Duodenal mucosa (tissue), 2 donors: ENCODE measurements at regions not wholly inside any gene's neighbourhood (a gene's known extent, or its start where the extent isn't known, plus 50 kb on each side); places are given as distances from the start of the nearest gene placed in this dataset.

Source experiments
- H3K27ac ChIP-seq: one replicate; pipeline ENCODE4 v1.7.0; 2013; ENCODE audit warnings: low read depth, low read length
- H3K27me3 ChIP-seq, 2 donors: one replicate each; pipeline ENCODE4 v1.7.0; 2013; ENCODE audit warnings: low read length in 2 of 2, control low read depth in 1 of 2; ENCODE audit not compliant: insufficient read depth in 2 of 2, control insufficient read depth in 1 of 2
- H3K36me3 ChIP-seq, 2 donors: one replicate each; pipeline ENCODE4 v1.7.0; 2013; ENCODE audit warnings: low read length in 2 of 2, control low read depth in 1 of 2; ENCODE audit not compliant: insufficient read depth in 2 of 2, control insufficient read depth in 1 of 2
- H3K4me1 ChIP-seq, 2 donors: one replicate each; pipeline ENCODE4 v1.7.0; 2013; ENCODE audit warnings: low read length in 2 of 2, control low read depth in 1 of 2; ENCODE audit not compliant: insufficient read depth in 2 of 2, control insufficient read depth in 1 of 2
- H3K4me3 ChIP-seq, 2 donors: one replicate each; pipeline ENCODE4 v1.7.0; 2013; ENCODE audit warnings: low read length in 2 of 2, low read depth in 1 of 2
- H3K9ac ChIP-seq, 2 donors: one replicate each; pipeline ENCODE4 v1.7.0; 2013; ENCODE audit warnings: low read length in 2 of 2, low read depth in 1 of 2
- H3K9me3 ChIP-seq, 2 donors: one replicate each; pipeline ENCODE4 v1.7.0; 2013; ENCODE audit warnings: low read length in 2 of 2, control low read depth in 1 of 2; ENCODE audit not compliant: control insufficient read depth in 1 of 2

- no peak overlapping the region for H3K4me3 ChIP-seq
These were observed 119.8 kb upstream of the ATP8B1 start for GRCh38 chr18:57922885-57923284.

GRCh38 chr18:57921708-57922107, 118.6 kb upstream of the ATP8B1 start:
- H3K27me3 ChIP-seq = no peaks in the 10 kb centered on the region

More at GRCh38 chr18:57922885-57923284, 119.8 kb upstream of the ATP8B1 start:
- Histone ChIP-seq H3K9ac (no peak overlapping the region), H3K27ac (no peak overlapping the region), H3K4me1 (no peaks in the 10 kb centered on the region), H3K9me3 (no peaks in the 10 kb centered on the region), H3K27me3 (no peaks in the 10 kb centered on the region), H3K36me3 (no peaks in the 10 kb centered on the region)

GRCh38 chr18:57920036-57920435, 116.9 kb upstream of the ATP8B1 start:
- no peaks in the 10 kb centered on the region for H3K27me3 ChIP-seq
- no peak overlapping the region for H3K27ac ChIP-seq
- no peak overlapping the region for H3K4me3 ChIP-seq
- no peaks in the 10 kb centered on the region for H3K9me3 ChIP-seq
- H3K9ac ChIP-seq = no peak overlapping the region
- H3K4me1 ChIP-seq = peaks cover 13 to 14% of the 10 kb centered on the region in 2 donors
- H3K36me3 ChIP-seq = no peaks in the 10 kb centered on the region

More at GRCh38 chr18:57921708-57922107, 118.6 kb upstream of the ATP8B1 start:
- Histone ChIP-seq H3K4me3 (no peak overlapping the region), H3K36me3 (no peaks in the 10 kb centered on the region), H3K27ac (no peak overlapping the region), H3K9ac (no peak overlapping the region), H3K4me1 (peaks cover 0 to under 1% of the 10 kb centered on the region in 2 donors), H3K9me3 (no peaks in the 10 kb centered on the region)

- Histone ChIP-seq H3K36me3 (no peaks in the 10 kb centered on the region), H3K4me1 (peaks cover 13 to 14% of the 10 kb centered on the region in 2 donors), H3K9me3 (no peaks in the 10 kb centered on the region), H3K4me3 (no peak overlapping the region), H3K27ac (no peak overlapping the region), H3K27me3 (no peaks in the 10 kb centered on the region), H3K9ac (no peak overlapping the region)
These were observed 115.5 kb upstream of the ATP8B1 start for GRCh38 chr18:57918601-57919000.

- Histone ChIP-seq H3K27ac (no peak overlapping the region), H3K27me3 (no peaks in the 10 kb centered on the region), H3K4me1 (peaks cover 13 to 14% of the 10 kb centered on the region in 2 donors)
These were observed 113.6 kb upstream of the ATP8B1 start for GRCh38 chr18:57916684-57917083.

GRCh38 chr18:57915865-57916582, 112.9 kb upstream of the ATP8B1 start:
- Histone ChIP-seq H3K4me1 (peaks cover 13 to 14% of the 10 kb centered on the region in 2 donors), H3K9me3 (no peaks in the 10 kb centered on the region), H3K36me3 (no peaks in the 10 kb centered on the region), H3K27ac (no peak overlapping the region), H3K9ac (no peak overlapping the region), H3K27me3 (no peaks in the 10 kb centered on the region), H3K4me3 (no peak overlapping the region)

More at GRCh38 chr18:57916684-57917083, 113.6 kb upstream of the ATP8B1 start:
- Histone ChIP-seq H3K9ac (no peak overlapping the region), H3K4me3 (no peak overlapping the region), H3K9me3 (no peaks in the 10 kb centered on the region), H3K36me3 (no peaks in the 10 kb centered on the region)

- no peak overlapping the region for H3K4me3 ChIP-seq
- no peak overlapping the region for H3K27ac ChIP-seq
These were observed 112.1 kb upstream of the ATP8B1 start for GRCh38 chr18:57915248-57915647.

GRCh38 chr18:57913686-57914085, 110.6 kb upstream of the ATP8B1 start:
- no peaks in the 10 kb centered on the region for H3K27me3 ChIP-seq
- H3K9ac ChIP-seq = no peak overlapping the region
- peaks cover 13 to 23% of the 10 kb centered on the region in 2 donors for H3K4me1 ChIP-seq
- no peaks in the 10 kb centered on the region for H3K9me3 ChIP-seq
- no peak overlapping the region for H3K27ac ChIP-seq
- no peaks in the 10 kb centered on the region for H3K36me3 ChIP-seq
- no peak overlapping the region for H3K4me3 ChIP-seq

More at GRCh38 chr18:57915248-57915647, 112.1 kb upstream of the ATP8B1 start:
- no peaks in the 10 kb centered on the region for H3K27me3 ChIP-seq
- peaks cover 13 to 14% of the 10 kb centered on the region in 2 donors for H3K4me1 ChIP-seq
- H3K9me3 ChIP-seq = no peaks in the 10 kb centered on the region
- H3K36me3 ChIP-seq = no peaks in the 10 kb centered on the region
- H3K9ac ChIP-seq = no peak overlapping the region

- Histone ChIP-seq H3K36me3 (no peaks in the 10 kb centered on the region), H3K9ac (no peak overlapping the region), H3K4me1 (peaks cover 4 to 15% of the 10 kb centered on the region in 2 donors), H3K27me3 (no peaks in the 10 kb centered on the region), H3K27ac (no peak overlapping the region), H3K9me3 (no peaks in the 10 kb centered on the region), H3K4me3 (no peak overlapping the region)
These were observed 107.7 kb upstream of the ATP8B1 start for GRCh38 chr18:57910817-57911216.

GRCh38 chr18:57910134-57910533, 107.0 kb upstream of the ATP8B1 start:
- Histone ChIP-seq H3K27me3 (no peaks in the 10 kb centered on the region), H3K36me3 (no peaks in the 10 kb centered on the region), H3K9me3 (no peaks in the 10 kb centered on the region), H3K4me3 (no peak overlapping the region), H3K9ac (no peak overlapping the region), H3K27ac (no peak overlapping the region), H3K4me1 (peaks cover 0 to 9% of the 10 kb centered on the region in 2 donors)
